ENCODE measurements at regions not wholly inside any gene's neighbourhood (a gene's known extent, or its start where the extent isn't known, plus 50 kb on each side); places are given as distances from the start of the nearest gene placed in this dataset.

DNA sequence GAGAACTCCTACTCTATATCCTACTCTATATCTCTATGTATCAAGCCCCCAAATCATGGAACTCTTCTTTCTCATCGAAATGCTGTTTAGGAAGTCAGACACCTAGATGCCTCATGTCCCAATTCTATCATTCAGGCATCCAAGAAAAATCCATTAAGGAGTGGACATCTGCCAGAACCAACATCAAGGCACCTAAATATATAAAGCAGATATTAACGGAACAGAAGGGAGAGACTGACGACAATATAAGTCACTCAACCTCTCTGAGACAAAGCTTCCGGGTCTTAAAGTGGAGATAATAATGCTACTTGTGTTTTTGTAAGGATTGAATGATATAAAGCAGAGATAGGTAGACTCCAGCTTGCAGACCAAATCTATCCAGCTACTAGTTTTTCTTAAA lies 241.5 kb downstream of the NFATC2 start:
- DNase-seq (no peak), ATAC-seq (no peak)
- ChIA-PET POLR2A (no interaction called here), CTCF (interaction anchor here (1.0 to 4.2 kb wide), 4 partner anchors 80 to 319 kb away, joined by 3 to 22 read pairs (median 6); no protein-coding TSS in a partner anchor)
- no peaks in the 10 kb centered on the region for H3K36me3 Mint-ChIP-seq (ENCODE audit: low read depth)
- TF ChIP-seq, protein P1, sequence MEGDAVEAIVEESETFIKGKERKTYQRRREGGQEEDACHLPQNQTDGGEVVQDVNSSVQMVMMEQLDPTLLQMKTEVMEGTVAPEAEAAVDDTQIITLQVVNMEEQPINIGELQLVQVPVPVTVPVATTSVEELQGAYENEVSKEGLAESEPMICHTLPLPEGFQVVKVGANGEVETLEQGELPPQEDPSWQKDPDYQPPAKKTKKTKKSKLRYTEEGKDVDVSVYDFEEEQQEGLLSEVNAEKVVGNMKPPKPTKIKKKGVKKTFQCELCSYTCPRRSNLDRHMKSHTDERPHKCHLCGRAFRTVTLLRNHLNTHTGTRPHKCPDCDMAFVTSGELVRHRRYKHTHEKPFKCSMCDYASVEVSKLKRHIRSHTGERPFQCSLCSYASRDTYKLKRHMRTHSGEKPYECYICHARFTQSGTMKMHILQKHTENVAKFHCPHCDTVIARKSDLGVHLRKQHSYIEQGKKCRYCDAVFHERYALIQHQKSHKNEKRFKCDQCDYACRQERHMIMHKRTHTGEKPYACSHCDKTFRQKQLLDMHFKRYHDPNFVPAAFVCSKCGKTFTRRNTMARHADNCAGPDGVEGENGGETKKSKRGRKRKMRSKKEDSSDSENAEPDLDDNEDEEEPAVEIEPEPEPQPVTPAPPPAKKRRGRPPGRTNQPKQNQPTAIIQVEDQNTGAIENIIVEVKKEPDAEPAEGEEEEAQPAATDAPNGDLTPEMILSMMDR (IDR thresholded peaks at IDR 0.05) = no peak
- no peaks in the 10 kb centered on the region for H3K4me1 Mint-ChIP-seq (ENCODE audit: low read depth)
- no peak overlapping the region for H3K4me3 Mint-ChIP-seq
- no peak overlapping the region for H3K27ac Mint-ChIP-seq
- intact Hi-C loops (cut with micrococcal nuclease) = no loop called here
- H3K27me3 Mint-ChIP-seq = peaks cover 4% of the 10 kb centered on the region
- no peaks in the 10 kb centered on the region for H3K9me3 Mint-ChIP-seq

DNA sequence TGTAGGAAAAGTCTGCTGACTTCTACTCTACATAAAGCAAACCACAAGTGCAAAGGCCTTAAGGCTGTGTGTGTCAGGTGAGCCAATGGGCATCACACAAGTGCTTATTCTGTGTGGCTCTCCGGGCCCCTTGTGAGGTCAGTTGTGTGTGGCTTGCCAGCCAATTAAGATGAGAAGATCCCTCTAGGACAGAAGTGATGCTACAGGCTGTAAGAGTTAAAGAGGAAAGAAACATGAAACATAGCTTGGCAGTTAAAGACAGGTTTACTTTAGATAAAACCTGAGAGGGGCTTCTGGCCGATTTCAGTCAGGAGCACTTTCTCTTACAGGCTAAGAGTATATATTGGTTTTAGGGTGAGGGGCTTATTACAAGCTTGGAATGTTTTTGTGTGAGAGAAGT lies 242.4 kb downstream of the NFATC2 start:
- ChIA-PET CTCF (interaction anchor here (1.2 to 4.2 kb wide), 3 partner anchors 16 to 313 kb away, joined by 3 to 22 read pairs (median 6); no protein-coding TSS in a partner anchor), POLR2A (no interaction called here)
- DNase-seq (no peak), ATAC-seq (no peak)
- no peak overlapping the region for H3K27ac Mint-ChIP-seq
- TF ChIP-seq, protein P1 (IDR thresholded peaks at IDR 0.05) = no peak
- intact Hi-C loops (cut with micrococcal nuclease) = no loop called here
- no peaks in the 10 kb centered on the region for H3K4me1 Mint-ChIP-seq (ENCODE audit: low read depth)
- no peak overlapping the region for H3K4me3 Mint-ChIP-seq
- peaks cover under 1% of the 10 kb centered on the region for H3K27me3 Mint-ChIP-seq
- H3K9me3 Mint-ChIP-seq = no peaks in the 10 kb centered on the region
- no peaks in the 10 kb centered on the region for H3K36me3 Mint-ChIP-seq (ENCODE audit: low read depth)

DNA sequence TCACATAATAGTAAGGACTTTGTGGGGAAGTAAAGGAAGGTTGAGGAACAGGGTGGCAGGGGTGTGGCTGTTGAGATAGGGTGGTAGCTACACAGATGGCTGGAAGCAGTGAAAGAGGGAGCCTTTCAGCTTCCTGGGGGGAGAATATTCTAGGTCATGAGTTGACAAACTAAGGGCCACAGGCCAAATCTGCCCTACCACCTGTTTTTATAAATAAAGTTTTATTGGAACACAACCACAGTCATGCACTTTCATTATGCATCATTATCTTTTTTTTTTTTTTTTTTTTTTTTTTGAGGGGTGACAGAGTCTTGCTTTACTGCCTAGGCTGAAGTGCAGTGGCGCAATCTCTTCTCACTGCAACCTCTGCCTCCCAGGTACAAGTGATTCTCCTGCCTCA lies 243.1 kb downstream of the NFATC2 start:
- no peak overlapping the region for H3K4me3 Mint-ChIP-seq
- TF ChIP-seq, protein P1 (IDR thresholded peaks at IDR 0.05) = no peak
- H3K4me1 Mint-ChIP-seq (ENCODE audit: low read depth) = no peaks in the 10 kb centered on the region
- H3K9me3 Mint-ChIP-seq = no peaks in the 10 kb centered on the region
- no peaks in the 10 kb centered on the region for H3K27me3 Mint-ChIP-seq
- ATAC-seq (no peak), DNase-seq (no peak)
- no peaks in the 10 kb centered on the region for H3K36me3 Mint-ChIP-seq (ENCODE audit: low read depth)
- POLR2A ChIA-PET = no interaction called here
- CTCF ChIA-PET = interaction anchor here (0.5 to 4.2 kb wide), 3 partner anchors 16 to 312 kb away, joined by 3 to 22 read pairs (median 3); no protein-coding TSS in a partner anchor
- intact Hi-C loops (cut with micrococcal nuclease) = no loop called here
- H3K27ac Mint-ChIP-seq = no peak overlapping the region

DNA sequence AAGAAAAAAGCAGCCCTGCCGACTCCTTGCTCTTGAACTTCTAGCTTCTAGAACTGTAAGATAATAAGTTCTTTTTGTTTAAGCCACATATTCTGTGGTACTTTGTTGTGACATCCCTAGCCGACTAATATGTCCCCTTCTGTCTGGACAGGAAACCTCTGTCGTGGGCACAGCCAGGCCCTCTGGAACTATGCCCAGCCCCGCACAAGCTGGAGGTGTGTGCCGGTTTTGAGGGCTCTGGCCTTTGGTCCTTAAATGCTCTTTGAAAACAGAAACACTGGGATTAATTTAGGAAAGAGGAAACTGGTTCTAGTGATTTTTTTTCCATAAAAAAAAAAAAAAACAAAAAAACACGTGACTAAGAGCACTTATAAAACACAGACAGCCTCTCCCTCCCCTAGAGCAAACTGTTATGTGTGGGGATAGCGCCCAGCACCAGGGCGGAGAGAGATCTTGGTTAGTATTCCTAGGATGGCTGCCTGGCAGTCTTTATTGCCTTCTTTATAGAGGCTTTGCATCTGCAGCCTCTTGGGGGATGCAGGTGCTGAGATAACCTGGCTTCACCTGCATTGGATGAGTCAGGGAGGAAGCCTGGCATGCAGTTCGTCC lies 244.3 kb downstream of the NFATC2 start:
- intact Hi-C loops (cut with micrococcal nuclease) = no loop called here
- H3K9me3 Mint-ChIP-seq = no peaks in the 10 kb centered on the region
- no peaks in the 10 kb centered on the region for H3K4me1 Mint-ChIP-seq (ENCODE audit: low read depth)
- no peak overlapping the region for H3K4me3 Mint-ChIP-seq
- no peak for ATAC-seq
- no peaks in the 10 kb centered on the region for H3K36me3 Mint-ChIP-seq (ENCODE audit: low read depth)
- DNase-seq = no peak
- H3K27ac Mint-ChIP-seq = no peak overlapping the region
- ChIA-PET CTCF (interaction anchor here (1.0 to 4.2 kb wide), 2 partner anchors 8 to 311 kb away, joined by 3 to 22 read pairs; no protein-coding TSS in a partner anchor), POLR2A (no interaction called here)
- no peaks in the 10 kb centered on the region for H3K27me3 Mint-ChIP-seq
- TF ChIP-seq, protein P1 (IDR thresholded peaks at IDR 0.05) = no peak

DNA sequence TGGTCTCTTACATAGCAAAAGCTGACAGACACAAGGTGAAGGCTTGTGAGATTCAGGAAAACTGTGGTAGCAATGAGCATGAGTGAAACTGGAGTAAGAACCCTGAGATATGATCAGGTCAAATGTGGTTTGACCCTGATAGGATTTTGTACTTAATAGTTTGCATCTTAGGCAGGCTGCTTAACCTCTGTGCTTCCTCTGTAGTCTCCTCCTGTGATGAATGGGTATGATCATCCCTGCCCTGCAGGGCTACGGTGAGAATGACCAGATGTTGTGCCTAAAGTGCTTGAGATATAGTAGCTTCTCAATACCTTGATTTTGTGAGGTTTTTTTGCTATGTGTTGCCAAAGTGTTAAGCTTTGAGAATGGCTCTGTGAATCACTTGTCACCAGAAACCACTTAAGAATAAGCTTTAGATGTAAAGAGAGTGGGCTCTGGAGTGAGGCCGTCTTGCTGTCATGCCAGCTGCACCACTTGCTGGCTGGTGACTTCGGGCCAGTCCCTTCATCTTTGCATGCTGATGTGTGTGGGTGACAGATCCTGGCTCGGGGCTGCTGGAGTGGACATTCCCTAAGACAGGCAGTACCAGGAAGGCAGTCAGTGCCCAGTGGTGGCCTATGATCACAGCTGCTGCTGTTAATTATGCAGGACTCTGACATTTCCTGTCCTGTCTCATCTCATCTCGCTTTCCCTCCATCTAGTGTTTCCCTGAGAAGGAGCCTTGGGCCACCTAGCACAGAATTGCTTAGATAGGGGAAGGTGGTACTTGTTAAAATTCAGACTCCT lies 254.7 kb downstream of the NFATC2 start:
- ATAC-seq (no peak), DNase-seq (no peak)
- TF ChIP-seq, protein P1 (IDR thresholded peaks at IDR 0.05) = no peak
- Mint-ChIP-seq H3K27me3 (no peaks in the 10 kb centered on the region), H3K4me3 (no peak overlapping the region), H3K36me3 (ENCODE audit: low read depth) (no peaks in the 10 kb centered on the region), H3K27ac (no peak overlapping the region), H3K4me1 (ENCODE audit: low read depth) (no peaks in the 10 kb centered on the region), H3K9me3 (no peaks in the 10 kb centered on the region)
- ChIA-PET POLR2A (no interaction called here), CTCF (interaction anchor here (0.8 kb wide), 1 partner anchor 300 kb away, joined by 3 read pairs; no protein-coding TSS in a partner anchor)
- intact Hi-C loops (cut with micrococcal nuclease) = no loop called here

Data from activated CD8-positive, alpha-beta T cell treated with anti-CD3 and anti-CD28 coated beads for 36 hours (primary cell).